ENCODE measurements at regions not wholly inside any gene's neighbourhood (a gene's known extent, or its start where the extent isn't known, plus 50 kb on each side); places are given as distances from the start of the nearest gene placed in this dataset.
A peak's percentile ranks its signal among the peaks of the same experiment; 100 is the strongest.

GRCh38 chr4:105088110-105088879 is 58.4 kb upstream of the TET2 start:
- no peak overlapping the region for H3K4me3 ChIP-seq (ENCODE audit: low read depth, low read length)
- DNase-seq (ENCODE audit: low read depth): peak; percentile 68
- TF ChIP-seq CTCF (conservative IDR thresholded peaks at IDR 0.05; ENCODE audit: low read depth, low read length): no peak

GRCh38 chr4:105092356-105092755 is 54.3 kb upstream of the TET2 start:
- TF ChIP-seq CTCF (conservative IDR thresholded peaks at IDR 0.05; ENCODE audit: low read depth, low read length): no peak
- peak; percentile 33 for DNase-seq (ENCODE audit: low read depth)
- no peak overlapping the region for H3K4me3 ChIP-seq (ENCODE audit: low read depth, low read length)

GRCh38 chr4:105092768-105093167 is 53.9 kb upstream of the TET2 start:
- no peak for TF ChIP-seq CTCF (conservative IDR thresholded peaks at IDR 0.05; ENCODE audit: low read depth, low read length)
- no peak overlapping the region for H3K4me3 ChIP-seq (ENCODE audit: low read depth, low read length)
- DNase-seq (ENCODE audit: low read depth): no peak

GRCh38 chr4:105093975-105094374 is 52.7 kb upstream of the TET2 start:
- DNase-seq (ENCODE audit: low read depth): no peak
- no peak for TF ChIP-seq CTCF (conservative IDR thresholded peaks at IDR 0.05; ENCODE audit: low read depth, low read length)
- no peak overlapping the region for H3K4me3 ChIP-seq (ENCODE audit: low read depth, low read length)
